Stimulated activated CD8-positive, alpha-beta memory T cell treated with anti-CD3 and anti-CD28 coated beads, Interleukin-2, amount 100 ng/mL, for 48 hours (primary cell): ENCODE measurements at regions not wholly inside any gene's neighbourhood (a gene's known extent, or its start where the extent isn't known, plus 50 kb on each side); places are given as distances from the start of the nearest gene placed in this dataset.
"Not testable (repeated sequence)": the region's sequence is repeated elsewhere in the genome, so short reads cannot be mapped to it uniquely, and the experiment has no call there.

Source experiments
- DNase-seq, 2 donors: peaks; one replicate each; pipeline ENCODE4 v3.0.0-alpha.2; 2020; ENCODE audit warnings: low read depth in 2 of 2

DNA sequence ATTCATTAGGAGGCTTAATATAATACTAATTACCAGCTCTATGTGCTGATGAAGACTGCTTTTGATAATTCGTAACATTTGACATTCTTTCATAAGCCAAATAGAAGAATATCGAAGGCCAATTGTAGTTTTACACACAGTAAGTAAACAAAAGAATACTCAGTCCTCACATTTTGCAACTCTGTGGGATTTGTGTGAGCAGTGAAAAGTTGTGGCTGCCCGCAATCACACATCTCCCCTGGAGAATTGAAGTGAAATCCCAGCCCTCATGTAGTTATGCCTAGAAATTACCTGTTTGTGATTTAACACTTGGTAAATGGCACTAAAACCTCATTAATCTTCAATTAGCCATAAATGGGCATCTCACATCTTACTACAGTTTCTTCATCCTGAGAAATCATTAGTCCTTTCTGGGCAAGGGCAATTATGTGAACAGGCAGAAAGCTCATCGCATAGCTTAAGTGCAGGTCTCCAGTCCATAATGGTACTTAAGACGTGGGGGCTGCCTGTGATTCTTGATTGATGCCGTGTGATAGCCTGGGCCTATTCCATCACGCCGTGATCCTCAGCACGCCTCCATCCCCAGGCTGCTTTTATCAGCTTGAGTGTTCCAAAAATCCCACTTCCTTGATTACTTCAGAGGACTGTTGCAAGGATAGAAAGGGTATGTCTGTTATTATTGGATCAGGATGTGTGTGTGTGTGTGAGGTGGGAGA lies 97.9 kb upstream of the METTL14 start:
- no peak for DNase-seq

- no peak for DNase-seq
These were observed 97.2 kb upstream of the METTL14 start for GRCh38 chr4:118587946-118588345.

- DNase-seq, result no peak
These were observed 95.6 kb upstream of the METTL14 start for GRCh38 chr4:118589471-118590055.

DNA sequence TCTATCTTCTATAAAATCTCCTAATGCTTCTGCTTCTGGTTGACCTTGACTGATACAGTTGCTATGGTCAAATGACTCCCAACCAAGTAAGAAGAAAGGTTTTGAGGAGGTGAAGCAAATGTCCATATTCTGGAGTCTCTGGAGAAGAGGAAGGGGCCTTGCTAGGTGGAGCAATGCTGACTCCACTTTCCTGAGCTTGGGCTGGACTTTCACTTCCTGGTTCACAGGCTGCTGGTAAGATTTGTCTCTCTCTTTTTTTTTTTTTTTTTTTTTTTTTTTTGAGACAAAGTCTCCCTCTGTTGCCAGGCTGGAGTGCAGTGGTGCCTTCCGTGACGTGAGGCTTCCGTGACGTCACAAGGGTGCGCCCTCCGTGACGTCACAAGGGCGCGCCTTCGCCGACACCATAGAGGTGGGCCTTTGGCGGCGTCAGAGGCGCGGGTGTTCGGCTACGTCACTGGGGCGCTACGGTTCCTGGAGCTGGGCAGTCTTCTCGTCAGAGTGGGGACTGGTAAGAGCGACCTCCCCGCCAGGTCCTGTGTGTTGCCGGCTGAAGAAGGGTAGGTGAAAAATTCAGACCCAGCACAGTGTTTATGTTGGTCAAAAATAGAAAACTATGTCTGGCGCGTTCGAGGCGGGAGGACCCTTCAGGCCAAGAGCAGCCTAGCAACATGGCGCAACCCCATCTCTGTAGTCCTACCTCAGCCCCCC lies 93.7 kb upstream of the METTL14 start:
- DNase-seq, result peak; percentile 91 to 95

- DNase-seq, result not testable (repeated sequence)
These were observed 92.9 kb upstream of the METTL14 start for GRCh38 chr4:118592289-118592688.

- DNase-seq, result not testable (repeated sequence)
These were observed 89.3 kb upstream of the METTL14 start for GRCh38 chr4:118595883-118596282.

DNA sequence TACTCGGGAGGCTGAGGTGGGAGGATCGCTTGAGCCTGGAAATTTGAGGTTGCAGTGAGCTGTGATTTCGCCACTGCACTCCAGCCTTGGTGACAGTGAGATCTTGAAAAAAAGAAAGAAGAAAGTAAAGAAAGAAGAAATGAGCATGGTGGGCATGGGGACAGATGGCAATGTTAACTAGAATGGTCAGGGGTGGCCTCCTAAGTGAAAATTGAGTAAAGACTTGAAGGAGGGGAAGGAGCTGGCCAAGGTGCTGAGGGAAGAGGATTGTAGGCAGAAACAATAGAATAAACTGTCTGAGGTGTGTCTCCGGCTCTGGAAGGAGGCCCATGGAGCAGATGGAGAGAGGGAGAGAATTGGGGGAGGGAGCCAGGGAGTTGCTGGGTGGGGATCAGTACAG lies 60.1 kb upstream of the METTL14 start:
- not testable (repeated sequence) for DNase-seq

DNA sequence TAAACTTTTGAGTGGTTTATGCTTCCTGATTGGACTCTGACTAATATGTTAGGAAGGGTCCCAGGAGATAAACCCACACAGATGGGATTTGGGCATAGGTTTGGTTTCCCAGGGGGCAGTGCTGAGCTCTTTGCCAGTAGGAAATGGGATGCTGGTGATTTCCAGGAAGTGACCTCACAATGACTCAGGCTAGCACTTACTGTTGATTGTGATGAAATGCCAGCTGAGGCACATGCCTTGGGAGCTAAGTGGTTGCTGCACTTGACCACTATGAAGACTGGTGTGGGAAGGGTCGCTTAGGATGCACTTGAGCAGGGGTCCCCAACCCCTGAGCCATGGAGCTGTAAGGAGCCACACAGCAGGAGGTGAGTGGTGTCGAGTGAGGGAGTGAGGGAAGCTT lies 55.5 kb upstream of the METTL14 start:
- not testable (repeated sequence) for DNase-seq

DNA sequence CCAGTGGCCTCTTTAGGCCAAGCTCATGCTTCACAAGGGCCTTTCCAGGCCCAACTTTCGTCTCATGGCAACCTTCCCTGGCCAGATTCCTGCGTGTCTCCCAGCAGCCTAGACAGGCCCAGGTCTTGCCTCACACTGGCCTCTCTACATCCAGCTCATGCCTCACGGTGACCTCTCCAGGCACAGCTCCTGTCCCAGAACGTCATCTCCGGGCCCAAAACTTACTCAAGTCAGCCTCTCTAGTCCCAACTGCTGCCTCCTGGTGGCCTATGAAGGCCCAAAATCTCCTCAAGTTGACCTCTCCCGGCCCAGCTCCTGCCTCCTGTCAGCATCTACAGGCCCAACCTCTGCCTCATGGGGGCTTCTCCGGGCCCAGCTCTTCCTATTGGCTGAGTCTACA lies 54.3 kb upstream of the METTL14 start:
- DNase-seq, result not testable (repeated sequence)

GRCh38 chr4:118631321-118632050 lies 53.7 kb upstream of the METTL14 start:
- not testable (repeated sequence) for DNase-seq

- not testable (repeated sequence) for DNase-seq
These were observed 51.7 kb upstream of the METTL14 start for GRCh38 chr4:118633476-118633875.

- DNase-seq, result not testable (repeated sequence)
These were observed 50.9 kb upstream of the METTL14 start for GRCh38 chr4:118634126-118634875.
